Stimulated activated CD8-positive, alpha-beta memory T cell treated with anti-CD3 and anti-CD28 coated beads, Interleukin-12 subunit alpha, Interleukin-12 subunit beta, amount 100 ng/mL, for 4 hours (primary cell): ENCODE measurements at regions not wholly inside any gene's neighbourhood (a gene's known extent, or its start where the extent isn't known, plus 50 kb on each side); places are given as distances from the start of the nearest gene placed in this dataset.

Experiments
- DNase-seq: peaks from one replicate; pipeline ENCODE4 v3.0.0-alpha.2; 2020; ENCODE audit warnings: low read depth

DNA sequence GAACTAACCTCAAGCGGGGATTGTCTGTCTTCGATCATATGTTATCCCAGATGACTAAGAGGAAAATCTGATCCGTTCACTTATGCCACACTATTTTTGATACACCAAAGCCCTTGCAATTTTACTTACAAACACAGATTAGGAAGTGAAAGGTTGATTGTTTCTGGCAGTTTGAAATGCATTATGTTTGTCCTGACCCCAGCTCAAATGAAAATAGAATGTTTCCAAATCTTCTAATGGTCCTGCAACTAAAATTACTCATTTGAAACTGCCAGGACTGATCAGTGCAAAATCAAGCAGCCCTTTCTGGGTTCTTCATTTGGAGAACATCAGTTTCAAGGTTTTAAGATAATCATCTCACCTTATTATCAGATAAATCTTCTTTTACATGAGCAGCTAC lies 696.7 kb upstream of the WWC1 start:
- DNase-seq = no peak

DNA sequence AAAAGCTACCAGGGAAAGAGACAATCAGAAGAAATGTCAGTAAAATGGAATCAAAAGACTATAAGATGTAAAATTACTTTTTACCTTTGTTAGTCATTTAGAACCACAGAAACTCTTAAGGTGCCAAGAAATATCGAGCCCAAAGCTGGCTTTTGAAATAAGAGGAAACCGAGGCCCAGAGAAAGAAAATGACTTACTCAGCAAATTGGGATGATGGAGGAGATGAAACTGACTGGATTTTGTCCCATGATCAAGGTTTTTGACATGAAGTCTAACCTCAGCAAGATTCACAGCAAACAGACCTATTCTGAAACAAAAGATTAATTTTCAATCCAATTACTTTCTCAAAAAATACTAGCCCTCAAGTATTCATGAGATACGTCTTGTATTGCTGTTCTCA lies 696.2 kb upstream of the WWC1 start:
- no peak for DNase-seq

GRCh38 chr5:167598166-167598565 lies 693.3 kb upstream of the WWC1 start:
- no peak for DNase-seq

DNA sequence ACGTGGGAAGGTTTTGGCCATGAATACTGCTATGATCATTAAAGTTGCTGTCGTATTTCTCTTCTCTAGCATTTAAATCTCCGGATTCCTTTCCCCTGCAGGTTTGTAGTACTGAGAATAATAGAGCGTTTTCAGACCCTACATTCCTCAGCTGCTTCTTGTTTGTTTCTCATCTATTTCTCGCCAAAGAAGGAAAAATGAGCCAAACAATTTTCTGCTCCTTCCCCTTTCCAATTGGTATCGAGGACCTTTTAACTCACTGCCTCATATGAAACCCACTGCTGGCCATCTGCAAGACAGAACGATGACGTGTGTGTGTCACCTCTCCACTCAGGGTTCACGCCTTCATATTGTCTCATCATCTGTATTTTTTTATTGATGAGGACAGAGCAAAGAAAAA lies 689.4 kb upstream of the WWC1 start:
- no peak for DNase-seq

DNA sequence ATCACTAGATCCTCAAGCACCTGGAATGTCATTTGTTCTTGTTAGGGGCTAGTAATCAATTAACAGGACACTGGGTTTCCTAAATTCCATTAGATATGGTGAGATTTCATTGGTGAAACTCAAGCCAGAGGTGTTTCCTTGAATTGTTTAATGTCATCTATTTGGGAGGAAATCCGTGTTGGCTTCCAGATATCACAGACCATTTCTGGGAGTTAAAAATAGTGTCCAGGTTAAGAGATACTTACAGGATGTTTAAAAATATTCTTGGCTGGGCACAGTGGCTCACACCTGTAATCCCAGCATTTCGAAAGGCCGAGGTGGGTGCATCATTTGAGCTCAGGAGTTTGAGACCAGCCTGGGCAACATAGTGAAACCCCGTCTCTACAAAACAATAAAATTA lies 688.3 kb upstream of the WWC1 start:
- DNase-seq = no peak

DNA sequence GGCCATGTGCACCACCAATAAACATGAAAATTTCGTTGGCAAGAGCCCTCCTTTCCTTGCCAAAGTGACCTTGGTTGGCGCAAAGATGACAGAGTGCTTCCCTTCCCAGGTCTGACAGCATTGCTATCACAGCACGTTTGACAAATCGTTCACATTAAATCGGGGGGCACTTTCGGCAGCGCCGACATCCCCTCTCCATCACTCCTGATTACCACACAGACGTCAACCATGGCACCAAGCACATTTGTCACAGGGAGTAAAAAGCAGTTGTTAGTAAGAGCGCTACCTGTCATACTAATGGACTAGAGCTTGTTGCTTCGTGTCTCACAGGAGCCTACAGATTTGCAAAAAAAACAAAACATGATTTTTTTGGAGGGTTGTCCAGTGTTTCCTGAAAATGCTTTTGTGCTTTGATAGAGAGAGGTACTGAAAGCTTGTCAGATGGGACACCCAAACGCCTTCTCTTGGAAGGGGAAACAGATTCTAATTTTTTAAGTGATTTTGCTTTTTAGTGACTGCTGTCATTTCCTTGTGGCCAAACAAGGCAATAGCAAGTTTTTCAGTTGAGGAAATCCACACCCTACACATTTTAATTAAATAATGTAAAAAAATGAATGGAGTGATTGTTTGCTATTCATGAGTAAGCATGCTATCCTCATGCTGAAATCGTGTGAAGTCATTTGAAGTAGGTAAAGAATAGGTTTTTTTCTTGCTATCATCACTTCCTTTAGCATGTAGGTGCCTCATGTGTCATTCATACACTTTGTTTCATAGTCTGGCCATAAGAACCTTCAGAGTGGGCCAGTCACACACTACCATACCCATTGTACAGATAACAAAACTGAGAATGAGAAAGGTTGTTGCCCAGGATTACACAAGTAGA lies 682.8 kb upstream of the WWC1 start:
- no peak for DNase-seq

GRCh38 chr5:167614294-167615021 lies 677.0 kb upstream of the WWC1 start:
- no peak for DNase-seq

DNA sequence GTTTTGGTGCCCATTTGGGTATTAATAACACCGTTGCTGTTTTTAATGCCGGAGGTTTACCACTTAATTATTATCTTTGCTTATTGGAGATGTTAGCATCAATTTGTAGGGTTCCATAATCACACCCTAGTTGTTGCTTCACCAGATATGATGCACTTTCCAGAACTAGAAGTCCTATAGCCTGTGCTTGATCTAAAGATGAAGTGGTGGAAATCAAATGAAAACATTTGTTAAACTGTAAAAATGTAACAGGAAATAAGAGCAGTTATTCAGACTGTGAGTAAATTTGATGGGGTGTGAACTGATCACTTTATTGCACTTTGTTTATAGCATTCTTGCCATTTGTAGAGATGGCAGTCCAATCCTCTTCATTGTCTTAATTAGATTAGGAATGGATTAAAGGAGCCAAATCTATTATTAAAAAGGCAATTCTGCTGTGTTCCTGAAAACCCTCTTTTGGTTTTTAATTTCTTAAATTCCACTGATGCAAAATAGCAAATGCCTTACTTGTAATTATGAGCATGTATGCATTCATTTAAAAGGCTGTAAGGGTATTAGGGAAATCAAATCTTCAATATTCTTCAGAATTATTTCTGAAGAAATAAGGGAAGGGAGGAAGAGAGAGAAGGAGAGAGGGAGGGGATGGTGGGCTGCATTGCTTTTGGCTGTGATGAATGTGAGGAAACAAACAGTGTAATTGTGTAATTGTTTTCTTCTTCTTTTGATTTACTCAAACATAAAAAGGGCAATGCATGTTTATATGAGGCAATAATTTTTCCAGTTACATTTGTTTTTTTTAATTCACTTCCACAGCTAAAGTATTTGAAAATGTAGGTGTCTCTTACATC lies 675.2 kb upstream of the WWC1 start:
- DNase-seq = no peak

DNA sequence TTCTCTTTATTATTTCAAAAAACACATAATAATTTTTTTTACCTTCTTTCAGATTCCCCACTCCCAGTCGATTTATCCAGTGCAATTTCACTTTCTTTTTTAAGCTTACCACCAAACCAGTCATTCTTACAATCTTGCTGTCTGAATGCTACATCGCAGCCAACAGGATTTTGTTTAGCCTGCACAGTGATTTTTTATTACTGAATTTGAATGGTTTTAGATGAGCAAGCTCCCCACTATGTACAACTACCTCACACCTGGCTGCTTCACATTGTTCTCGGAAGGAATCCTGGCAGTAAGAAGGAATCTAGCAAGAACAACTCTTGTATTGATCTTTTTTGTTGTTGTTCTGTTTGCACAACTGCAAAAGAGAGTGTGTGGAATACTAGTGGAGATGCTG lies 668.1 kb upstream of the WWC1 start:
- no peak for DNase-seq

- DNase-seq = no peak
These were observed 667.4 kb upstream of the WWC1 start for GRCh38 chr5:167624053-167624452.

- DNase-seq = no peak
These were observed 664.9 kb upstream of the WWC1 start for GRCh38 chr5:167626341-167627123.

DNA sequence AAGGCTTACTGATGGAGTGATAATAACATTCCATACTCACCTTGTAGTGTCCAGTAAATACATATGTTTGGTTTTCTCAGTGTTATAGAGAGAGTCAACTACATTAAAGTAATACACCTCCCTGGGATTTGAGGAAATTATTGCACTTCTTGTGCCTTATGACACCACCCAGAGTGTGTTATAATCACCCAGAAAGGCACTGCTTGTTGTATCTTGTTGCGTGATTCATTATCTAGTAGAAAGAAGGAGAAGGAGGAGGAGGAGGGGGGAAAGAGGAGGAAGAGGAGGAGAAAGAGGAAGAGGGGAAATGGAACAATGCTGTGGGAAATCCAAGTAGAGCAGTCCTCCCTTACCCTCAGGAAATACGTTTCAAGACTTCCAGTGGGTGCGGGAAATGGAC lies 661.8 kb upstream of the WWC1 start:
- no peak for DNase-seq

GRCh38 chr5:167631191-167631590 lies 660.3 kb upstream of the WWC1 start:
- DNase-seq = no peak

DNA sequence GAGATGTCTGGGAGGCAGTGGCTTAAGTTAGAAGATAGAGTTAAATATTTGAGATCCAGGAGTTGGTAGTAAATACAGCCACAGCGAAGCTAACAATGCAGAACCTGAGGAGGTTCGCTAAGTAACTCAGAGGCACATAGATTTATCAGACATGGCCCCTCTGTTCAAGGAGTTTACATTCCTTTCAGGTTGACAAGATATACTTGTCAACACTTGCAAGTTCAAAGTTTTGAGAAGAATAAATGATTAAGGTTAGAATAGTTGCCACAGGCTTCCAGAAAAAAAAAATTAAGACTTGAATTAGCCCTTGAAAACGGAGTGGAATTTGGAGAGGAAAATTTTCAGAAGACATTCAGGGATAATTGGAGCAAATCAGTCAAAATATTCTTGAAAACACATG lies 658.3 kb upstream of the WWC1 start:
- DNase-seq = no peak

GRCh38 chr5:167633931-167634341 lies 657.5 kb upstream of the WWC1 start:
- no peak for DNase-seq

- no peak for DNase-seq
These were observed 657.0 kb upstream of the WWC1 start for GRCh38 chr5:167634432-167634831.

DNA sequence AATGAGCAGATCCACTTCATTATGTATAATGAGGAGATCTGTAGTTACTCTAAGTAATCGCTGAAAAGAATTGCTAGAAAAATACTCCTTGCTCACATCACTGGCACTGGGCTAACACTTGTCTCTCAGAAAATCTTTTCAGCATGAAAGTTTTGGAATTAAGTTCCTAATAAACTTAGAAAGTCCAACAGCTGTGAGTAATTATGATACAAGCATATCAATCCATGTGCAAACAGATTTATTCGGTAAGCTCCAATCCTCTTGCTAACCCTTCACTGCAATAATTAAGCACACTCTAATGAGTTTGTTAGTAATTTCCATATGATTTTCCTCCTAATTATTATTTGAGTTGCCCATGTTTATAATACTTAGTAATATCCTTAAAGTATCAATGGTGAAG lies 652.6 kb upstream of the WWC1 start:
- no peak for DNase-seq

GRCh38 chr5:167639273-167639672 lies 652.2 kb upstream of the WWC1 start:
- no peak for DNase-seq

DNA sequence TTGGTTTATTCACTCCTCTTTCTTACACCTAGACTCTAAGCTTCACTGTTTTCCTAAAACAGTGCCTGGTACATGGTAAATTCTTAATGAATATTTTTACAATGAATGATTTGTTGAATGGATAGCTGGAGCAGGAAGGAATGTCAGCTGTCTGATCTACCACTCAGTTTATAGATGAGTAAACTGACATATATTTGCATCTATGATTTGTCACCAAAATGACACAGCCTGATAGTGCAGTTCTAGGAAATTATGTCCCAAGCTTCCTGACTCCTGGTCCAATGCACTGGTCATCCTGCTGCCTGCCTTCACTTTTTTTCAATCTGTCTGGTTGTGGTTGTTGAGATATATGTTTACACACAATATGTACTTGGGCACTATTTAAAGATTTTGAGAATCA lies 651.7 kb upstream of the WWC1 start:
- DNase-seq = no peak

DNA sequence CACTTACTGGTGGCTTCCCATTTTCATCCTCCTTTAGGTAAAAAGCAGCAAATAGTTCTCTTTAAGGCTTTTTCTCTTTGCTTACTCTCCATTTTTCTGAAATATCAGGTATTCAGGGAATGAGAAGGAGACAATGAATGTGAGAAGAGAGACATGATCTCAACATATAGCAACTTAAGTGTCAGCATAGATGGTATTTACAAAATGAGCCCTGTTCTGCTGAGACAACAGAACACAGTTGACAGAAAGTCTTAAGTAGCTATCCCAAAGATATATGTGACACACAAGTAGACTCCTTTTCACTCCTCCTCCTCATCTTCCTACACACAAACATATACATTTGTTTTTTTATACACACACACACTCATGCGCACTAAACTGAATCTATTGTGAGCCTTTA lies 649.3 kb upstream of the WWC1 start:
- no peak for DNase-seq

DNA sequence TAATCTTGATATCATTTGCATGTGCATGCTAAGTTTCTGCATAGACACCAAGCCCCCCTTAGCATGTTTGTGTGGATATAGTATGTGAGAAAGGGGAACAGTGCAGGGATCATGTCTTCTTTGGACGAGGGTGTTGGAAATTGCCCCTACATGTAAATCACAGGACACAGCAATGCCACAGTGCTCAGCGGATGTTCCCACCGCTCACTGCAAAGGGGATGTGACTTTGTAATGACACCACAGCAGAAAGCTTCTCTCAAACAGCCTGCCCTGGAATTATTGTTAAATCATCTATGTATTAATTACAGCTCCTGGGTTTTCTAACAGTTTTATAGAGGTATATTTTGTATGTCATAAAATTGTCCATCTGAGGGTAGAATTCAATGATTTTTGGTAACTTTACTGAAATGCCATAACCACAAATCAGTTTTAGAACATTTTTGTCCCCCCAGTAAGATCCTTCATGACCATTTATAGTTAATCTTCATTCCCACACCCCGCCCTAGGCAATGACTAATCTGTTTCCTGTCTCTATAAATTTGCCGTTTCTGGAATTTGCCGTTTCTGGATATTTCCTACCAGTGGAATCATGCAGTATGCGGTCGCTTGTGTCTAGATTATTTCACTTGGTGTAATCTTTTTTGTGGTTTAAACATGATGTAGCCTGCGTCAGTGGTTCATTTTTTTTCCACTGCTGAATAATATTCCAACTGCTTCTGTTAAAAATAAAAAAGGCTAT lies 648.5 kb upstream of the WWC1 start:
- no peak for DNase-seq
